ENCODE measurements at regions not wholly inside any gene's neighbourhood (a gene's known extent, or its start where the extent isn't known, plus 50 kb on each side); places are given as distances from the start of the nearest gene placed in this dataset.

GRCh38 chr3:104745313-104745712 lies 621.4 kb upstream of the ALCAM start:
- no peak for DNase-seq (ENCODE audit: low spot score)

GRCh38 chr3:104746056-104746455 lies 620.7 kb upstream of the ALCAM start:
- DNase-seq (ENCODE audit: low spot score): no peak

DNA sequence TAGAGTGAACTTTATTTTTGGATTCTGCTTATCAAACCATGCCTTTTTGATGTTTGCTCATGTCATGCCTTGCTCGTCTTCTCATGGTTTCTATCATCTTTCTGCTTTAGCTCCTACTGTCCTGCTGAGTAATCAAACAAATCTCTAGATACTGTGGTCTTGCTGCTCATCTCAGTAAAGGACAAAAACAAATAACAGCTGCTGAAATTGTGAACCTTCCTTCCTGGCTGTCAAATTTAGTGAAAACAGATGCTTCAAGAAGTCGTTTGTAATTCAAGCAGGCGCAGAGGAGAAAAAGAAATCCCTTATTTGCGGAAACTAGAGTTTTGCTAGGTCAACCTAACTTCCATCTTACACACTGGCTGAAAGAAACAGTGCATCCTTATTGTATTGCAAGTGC lies 616.1 kb upstream of the ALCAM start:
- no peak for DNase-seq (ENCODE audit: low spot score)

DNA sequence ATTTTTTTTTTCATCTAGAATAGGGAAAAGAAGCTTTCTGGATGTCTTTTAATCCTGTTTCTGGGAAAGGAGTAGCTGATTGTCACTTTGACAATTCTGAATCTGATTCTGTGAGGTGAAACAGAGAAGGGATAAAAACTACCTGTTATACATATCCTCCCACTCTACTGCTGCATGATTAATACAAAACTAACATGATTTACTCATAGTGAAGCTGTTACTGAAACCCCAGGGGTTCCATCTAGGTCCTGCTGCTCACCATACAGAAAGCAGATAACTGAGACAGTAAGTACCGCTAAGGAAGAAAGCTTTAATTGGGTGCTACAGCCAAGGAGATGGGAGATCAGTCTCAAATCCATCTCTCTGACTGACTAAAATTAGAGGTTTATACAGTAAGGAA lies 610.9 kb upstream of the ALCAM start:
- DNase-seq (ENCODE audit: low spot score): no peak

- no peak for DNase-seq (ENCODE audit: low spot score)
These were observed 603.7 kb upstream of the ALCAM start for GRCh38 chr3:104763007-104763406.

GRCh38 chr3:104764496-104764895 lies 602.2 kb upstream of the ALCAM start:
- no peak for DNase-seq (ENCODE audit: low spot score)

GRCh38 chr3:104768886-104769285 lies 597.8 kb upstream of the ALCAM start:
- DNase-seq (ENCODE audit: low spot score): no peak

DNA sequence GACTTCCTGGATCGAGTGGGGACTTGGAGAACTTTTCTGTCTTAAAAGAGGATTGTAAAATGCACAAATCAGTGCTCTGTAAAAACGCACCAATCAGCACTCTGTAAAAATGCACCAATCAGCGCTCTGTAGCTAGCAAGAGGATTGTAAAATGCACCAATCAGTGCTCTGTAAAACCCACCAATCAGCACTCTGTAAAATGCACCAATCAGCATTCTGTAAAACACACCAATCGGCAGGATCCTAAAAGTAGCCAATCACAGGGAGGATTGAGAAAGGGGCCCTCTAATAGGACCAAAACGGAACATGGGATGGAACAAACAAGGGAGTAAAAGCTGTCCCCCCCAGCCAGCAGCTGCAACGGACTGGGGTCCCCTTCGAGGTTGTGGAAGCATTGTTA lies 587.4 kb upstream of the ALCAM start:
- no peak for DNase-seq (ENCODE audit: low spot score)

- no peak for DNase-seq (ENCODE audit: low spot score)
These were observed 585.6 kb upstream of the ALCAM start for GRCh38 chr3:104781112-104781511.

DNA sequence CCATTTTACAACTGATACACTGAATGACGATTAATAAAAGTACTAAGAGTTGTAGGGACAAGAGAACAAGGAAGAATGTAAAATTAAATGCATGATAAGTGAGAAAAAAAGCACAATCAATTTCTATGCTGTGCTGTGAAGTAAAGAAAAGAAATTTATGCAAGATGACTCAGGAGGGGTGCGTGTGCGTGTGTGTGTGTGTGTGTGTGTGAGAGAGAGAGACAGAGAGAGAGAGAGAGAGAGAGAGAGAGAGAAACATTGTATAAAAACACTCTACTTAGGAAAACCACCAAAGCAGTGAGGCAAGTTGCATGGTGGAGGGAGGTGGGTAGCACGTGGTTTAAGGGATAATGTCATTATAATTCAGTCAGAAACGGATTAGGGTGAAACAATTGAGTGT lies 580.8 kb upstream of the ALCAM start:
- no peak for DNase-seq (ENCODE audit: low spot score)

GRCh38 chr3:104787306-104787705 lies 579.4 kb upstream of the ALCAM start:
- DNase-seq (ENCODE audit: low spot score): no peak

- DNase-seq (ENCODE audit: low spot score): no peak
These were observed 577.9 kb upstream of the ALCAM start for GRCh38 chr3:104788807-104789206.

DNA sequence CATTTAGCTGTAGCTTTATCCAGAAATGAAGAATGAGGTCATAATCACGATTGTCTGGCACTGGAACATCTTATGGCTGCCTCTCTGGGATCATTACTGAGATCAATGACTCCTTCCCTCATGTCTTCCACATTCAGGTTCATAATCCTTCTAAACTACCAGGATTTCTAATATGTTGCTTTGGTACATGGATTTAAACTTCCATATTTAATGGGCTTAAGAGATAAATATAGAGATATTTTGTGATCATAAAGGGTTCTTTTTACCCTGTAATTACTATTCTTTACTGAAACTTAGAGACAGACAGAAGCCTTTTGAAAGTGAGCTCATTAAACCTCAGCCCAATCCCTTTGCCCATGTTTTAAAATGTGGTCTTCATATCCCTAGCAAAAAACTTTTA lies 575.4 kb upstream of the ALCAM start:
- DNase-seq (ENCODE audit: low spot score): no peak

GRCh38 chr3:104796556-104796955 lies 570.2 kb upstream of the ALCAM start:
- DNase-seq (ENCODE audit: low spot score): no peak

GRCh38 chr3:104805042-104805441 lies 561.7 kb upstream of the ALCAM start:
- no peak for DNase-seq (ENCODE audit: low spot score)

DNA sequence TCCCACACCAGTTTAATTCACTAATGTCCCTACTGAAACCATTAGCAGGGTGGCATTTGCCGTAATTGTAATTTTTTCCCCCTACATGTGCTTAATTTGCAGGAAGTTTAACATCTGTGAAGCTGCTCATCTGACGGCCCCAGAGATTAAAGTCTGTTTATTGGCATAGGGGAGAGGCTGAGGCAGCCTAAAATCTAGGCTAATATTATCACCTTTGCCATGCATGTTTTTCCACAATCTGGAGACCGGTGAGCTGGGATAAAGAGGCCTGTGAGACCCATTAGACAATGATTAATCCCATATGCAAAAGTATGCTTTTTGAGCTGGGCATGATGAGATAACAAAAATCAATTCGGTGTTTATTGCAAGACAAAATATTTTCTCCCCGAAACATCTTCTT lies 561.2 kb upstream of the ALCAM start:
- no peak for DNase-seq (ENCODE audit: low spot score)

DNA sequence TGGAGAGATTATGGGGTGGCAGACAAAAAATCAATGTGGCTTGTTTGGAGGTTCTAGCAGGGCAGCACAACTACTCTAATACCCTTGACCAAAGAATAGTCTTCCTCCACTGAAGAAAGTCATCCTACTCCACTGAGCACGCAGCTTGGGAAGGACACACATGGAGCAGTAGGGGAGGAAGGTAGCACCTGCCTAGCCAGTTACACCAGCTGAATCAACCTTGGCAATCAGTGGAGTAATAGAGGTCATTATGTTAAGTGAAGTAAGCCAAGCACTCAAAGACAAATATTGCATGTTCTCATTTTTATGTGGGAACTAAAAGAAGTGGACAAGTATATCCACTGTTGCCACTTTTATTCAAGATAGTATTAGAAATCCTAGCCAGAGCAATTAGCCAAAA lies 555.8 kb upstream of the ALCAM start:
- no peak for DNase-seq (ENCODE audit: low spot score)

DNA sequence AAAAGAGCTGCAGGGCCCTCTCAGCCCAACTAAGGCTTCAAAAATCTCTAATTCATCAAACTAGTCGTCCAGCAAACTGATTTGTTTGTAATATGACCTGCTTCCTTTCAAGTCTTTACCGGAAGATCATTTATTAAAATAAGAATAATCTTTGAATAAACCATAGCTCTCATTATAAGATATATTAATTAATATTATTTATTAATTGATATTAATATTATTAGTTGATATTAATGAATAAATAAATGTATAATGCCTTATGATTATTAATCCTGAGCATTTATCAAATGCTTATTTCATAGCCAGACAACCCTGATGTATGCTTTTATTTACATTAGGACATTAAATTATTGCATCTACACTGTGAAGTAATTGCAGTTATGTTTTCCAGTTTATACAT lies 550.7 kb upstream of the ALCAM start:
- no peak for DNase-seq (ENCODE audit: low spot score)

DNA sequence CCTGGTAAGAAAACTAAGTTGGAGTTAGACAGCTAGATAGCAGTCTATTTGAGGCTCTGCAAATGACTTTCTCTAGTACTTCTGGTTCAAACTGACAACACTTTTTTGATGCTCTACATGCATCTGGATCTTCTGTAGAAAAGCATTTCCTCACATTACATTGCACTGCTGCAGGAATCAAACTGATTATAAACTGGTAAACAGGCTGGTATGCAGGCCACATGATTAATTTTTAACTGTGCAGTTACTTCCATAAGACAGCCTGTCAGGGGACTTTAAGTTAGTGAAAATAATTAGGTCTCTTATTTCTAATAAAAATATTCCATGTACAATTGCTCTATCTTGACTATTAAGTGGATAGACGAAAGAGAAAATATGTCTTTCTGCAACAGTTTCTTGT lies 550.0 kb upstream of the ALCAM start:
- no peak for DNase-seq (ENCODE audit: low spot score)

- no peak for DNase-seq (ENCODE audit: low spot score)
These were observed 547.4 kb upstream of the ALCAM start for GRCh38 chr3:104819333-104819732.

GRCh38 chr3:104820959-104821358 lies 545.8 kb upstream of the ALCAM start:
- DNase-seq (ENCODE audit: low spot score): no peak

GRCh38 chr3:104825116-104825515 lies 541.6 kb upstream of the ALCAM start:
- no peak for DNase-seq (ENCODE audit: low spot score)

DNA sequence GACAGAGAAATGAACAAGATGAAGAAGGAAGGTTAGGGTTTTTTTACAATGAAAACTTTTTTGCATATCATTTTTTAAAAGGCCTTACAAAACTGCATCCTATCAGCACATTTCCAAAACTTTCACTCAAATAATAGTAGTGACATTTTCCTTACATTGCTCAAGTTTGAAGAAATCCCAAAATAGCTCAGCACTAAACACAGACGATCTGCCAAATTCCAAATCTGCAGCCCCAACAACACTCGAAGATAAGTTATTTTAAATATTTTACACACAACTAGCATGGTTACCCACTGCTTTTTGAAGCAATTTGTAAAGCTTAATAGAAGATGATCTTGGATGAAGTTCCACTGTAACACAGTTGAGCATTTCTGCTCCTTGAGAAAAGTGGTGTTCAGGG lies 535.6 kb upstream of the ALCAM start:
- no peak for DNase-seq (ENCODE audit: low spot score)

DNA sequence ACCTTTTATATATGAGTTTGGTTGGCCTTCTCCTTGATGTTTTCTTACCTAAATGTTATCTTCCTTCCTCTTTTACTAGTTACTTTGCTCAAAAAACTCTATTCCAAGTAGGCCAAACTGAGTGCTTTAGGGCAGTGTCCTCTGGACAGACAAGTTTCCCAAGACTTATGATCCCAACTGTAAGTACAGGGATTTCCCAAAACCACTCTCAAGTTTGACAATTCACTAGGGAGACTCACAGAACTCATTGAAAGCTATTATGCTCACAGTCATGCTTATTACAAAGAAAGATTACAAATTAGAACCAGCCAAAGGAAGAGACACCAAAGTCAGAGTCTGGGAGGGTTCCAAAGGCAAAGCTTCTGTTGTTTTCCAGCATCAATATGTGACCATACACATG lies 534.2 kb upstream of the ALCAM start:
- DNase-seq (ENCODE audit: low spot score): no peak

GRCh38 chr3:104835376-104835775 lies 531.3 kb upstream of the ALCAM start:
- no peak for DNase-seq (ENCODE audit: low spot score)

Measured in HuH-7 (cell line).